HG03025 (cell line): ENCODE measurements at regions not wholly inside any gene's neighbourhood (a gene's known extent, or its start where the extent isn't known, plus 50 kb on each side); places are given as distances from the start of the nearest gene placed in this dataset.
"Not testable (repeated sequence)": the region's sequence is repeated elsewhere in the genome, so short reads cannot be mapped to it uniquely, and the experiment has no call there.

ENCODE experiments used
- ATAC-seq: cut with Tn5 transposase; IDR thresholded peaks from one replicate; pipeline ENCODE4 v1.9.1; 2021; ENCODE audit warnings: mild to moderate bottlenecking, moderate library complexity; ENCODE audit not compliant: unreplicated experiment, low FRiP score

DNA sequence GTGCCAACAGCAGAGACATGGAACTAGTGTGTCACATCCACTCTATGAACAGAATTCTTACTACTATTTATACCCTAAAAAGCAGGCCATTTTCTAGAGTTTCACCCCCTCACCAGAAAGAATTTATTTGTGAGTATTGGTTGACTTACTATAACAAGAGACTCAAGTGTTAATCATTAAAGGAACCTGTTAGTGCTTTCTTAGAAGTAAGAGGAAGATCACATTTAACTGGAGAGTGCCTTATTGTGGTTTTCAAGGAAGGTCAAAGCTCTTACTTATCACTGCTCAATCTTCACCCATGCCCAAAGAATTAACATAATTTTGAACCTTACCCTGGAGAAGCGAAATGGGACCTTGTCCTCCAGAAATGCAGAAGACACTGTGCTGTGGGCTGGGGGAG, 169.3 kb upstream of the PRSS1 start:
- ATAC-seq: no peak

DNA sequence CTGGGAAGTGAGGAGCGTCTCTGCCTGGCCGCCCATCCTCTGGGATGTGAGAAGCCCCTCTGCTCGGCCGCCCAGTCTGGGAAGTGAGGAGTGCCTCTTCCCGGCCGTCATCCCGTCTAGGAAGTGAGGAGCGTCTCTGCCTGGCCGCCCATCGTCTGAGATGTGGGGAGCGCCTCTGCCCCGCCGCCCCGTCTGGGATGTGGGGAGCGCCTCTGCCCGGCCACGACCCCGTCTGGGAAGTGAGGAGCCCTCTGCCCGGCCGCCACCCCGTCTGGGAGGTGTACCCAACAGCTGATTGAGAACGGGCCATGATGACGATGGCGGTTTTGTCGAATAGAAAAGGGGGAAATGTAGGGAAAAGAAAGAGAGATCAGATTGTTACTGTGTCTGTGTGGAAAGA, 173.9 kb upstream of the PRSS1 start:
- ATAC-seq: not testable (repeated sequence)

DNA sequence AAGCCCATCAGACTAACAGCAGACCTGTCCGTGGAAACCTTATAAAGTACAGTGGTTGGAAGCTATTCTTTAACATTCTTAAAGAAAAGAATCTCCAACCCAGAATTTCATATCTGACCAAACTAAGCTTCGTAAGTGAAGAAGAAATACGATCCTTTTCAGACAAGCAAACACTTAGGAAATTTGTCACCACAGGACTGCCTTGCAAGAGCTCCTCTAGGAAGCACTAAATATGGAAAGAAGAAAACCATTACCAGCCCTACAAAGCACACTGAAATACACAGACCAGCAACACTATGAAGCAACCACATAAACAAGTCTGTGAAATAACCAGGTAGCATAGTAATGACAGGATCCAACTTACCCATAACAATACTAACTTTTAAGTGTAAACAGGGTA, 177.7 kb upstream of the PRSS1 start:
- ATAC-seq: no peak

- ATAC-seq: no peak
Observed at GRCh38 chr7:142569851-142570250, 179.4 kb upstream of the PRSS1 start.

GRCh38 chr7:142568435-142569097, 180.7 kb upstream of the PRSS1 start:
- ATAC-seq: no peak

GRCh38 chr7:142567201-142568075, 181.8 kb upstream of the PRSS1 start:
- ATAC-seq: no peak

DNA sequence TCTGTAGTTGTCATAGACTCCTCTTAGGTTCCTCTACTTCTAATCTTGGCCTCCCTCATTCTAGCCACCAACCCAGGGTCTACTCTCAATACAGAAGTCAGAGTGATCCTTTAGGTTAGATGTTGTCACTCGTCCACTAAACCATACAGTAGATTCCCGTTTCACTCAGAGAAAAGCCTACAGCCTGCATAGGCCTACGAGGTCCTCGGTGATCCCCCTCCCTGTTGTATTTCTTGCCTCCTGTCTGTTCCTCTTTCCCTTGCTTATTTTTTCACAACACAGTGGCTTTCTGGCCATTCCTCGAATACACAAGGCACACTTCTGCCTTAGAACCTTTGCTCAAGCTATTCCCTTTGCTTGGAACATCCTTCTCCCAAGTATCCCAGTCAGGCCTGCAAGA, 183.0 kb upstream of the PRSS1 start:
- ATAC-seq: no peak

DNA sequence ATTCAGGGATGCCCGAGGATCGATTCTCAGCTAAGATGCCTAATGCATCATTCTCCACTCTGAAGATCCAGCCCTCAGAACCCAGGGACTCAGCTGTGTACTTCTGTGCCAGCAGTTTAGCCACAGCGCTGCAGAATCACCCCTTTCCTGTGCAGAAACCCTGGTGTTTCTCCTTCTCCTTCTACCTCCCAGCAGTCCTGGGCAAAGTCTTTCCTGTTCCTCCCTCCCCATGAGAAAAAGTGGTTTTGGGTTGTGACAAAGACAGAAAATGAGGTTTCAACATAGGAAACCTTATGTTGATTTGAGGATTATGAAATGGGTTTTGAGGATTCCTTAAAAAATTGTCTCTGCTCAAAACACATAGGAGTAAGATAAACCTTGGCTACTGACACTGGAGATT, 185.1 kb upstream of the PRSS1 start:
- not testable (repeated sequence) for ATAC-seq

DNA sequence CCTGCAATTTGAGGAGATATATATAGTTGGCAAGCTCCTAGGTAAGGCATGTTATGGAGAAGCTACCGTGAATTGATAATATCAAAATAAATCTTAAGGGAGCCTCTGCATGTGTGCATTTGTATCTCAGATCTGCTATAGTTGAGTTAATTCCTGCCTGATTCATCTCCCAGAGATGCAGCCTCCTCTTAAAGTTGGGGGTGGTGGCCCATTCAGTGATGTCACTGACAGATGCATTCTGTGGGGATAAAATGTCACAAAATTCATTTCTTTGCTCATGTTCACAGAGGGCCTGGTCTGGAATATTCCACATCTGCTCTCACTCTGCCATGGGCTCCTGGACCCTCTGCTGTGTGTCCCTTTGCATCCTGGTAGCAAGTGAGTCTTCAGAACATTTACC, 185.8 kb upstream of the PRSS1 start:
- no peak for ATAC-seq

DNA sequence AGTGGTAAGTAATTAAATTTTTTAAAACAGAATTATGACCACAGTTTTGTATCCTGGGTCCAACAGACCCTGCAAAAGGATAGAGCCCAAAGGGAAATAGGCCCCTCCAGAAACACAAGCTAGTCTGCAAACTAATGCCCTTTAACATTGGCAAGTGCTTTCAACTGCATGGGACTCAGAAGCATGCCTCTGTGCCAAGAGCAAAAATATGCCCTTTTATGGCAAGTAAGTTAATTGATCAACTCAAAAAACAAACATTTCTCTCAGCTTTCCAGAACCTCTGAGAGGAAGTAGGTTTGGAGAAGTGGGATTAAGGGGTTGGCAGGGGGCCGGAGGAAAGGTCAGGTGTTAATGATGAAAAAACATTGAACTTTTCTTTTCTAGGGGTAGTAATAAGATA, 186.6 kb upstream of the PRSS1 start:
- no peak for ATAC-seq

DNA sequence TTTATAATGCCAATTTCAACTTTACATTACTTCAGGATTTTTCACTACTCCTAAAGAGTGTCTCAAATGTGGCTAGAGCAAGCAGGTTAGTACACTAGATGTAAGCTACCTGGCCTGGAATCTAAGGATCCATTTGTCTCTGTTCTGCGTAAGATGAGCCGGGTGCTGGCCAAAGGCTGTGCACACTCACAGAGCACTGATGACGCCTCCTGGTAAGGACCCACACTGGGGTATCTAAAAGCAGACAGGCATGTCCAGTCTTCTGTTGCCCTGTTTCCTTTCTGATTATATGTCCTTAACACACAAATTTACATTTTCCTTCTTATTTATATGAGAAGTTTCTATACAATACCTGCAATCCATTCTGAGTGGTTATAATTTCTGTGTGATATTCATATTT, 187.9 kb upstream of the PRSS1 start:
- ATAC-seq: not testable (repeated sequence)

DNA sequence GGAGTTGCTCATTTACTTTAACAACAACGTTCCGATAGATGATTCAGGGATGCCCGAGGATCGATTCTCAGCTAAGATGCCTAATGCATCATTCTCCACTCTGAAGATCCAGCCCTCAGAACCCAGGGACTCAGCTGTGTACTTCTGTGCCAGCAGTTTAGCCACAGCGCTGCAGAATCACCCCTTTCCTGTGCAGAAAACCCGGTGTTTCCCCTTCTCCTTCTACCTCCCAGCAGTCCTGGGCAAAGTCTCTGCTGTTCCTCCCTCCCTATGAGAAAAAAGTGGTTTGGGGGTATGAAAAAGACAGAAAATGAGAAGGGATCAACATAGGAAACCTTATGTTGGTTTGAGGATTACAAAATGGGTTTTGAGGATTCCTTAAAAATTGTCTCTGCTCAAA, 188.5 kb upstream of the PRSS1 start:
- ATAC-seq: not testable (repeated sequence)

GRCh38 chr7:142560166-142560565, 189.1 kb upstream of the PRSS1 start:
- ATAC-seq: no peak

DNA sequence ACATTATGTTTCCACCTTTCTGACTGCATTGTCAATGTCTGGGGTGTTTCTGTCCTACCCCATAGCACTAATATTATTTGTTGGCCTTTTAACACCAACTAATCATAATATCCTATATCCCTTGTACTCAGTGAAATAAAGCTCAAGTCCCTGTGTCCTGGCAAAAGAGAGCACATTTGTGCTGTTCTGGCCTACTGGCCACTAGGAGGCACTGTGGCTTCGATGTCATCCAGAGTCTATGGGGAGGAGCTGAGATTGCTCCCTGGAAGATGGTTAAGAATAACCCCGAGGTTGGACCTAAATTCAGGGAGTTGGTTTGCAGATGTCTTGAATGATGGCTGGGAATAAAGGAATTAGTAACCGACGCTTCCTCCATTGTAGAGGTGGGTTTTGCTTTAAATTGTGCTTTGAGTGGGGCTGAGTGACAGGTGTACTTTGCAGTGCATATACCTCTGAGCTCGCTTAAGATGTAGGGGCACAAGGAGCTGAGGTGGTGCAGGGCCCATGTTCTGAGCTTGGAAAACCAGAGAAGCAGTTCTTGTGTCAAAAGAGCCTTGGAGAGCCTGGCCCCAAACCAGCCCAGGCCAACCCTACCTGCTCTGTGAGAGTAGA, 191.2 kb upstream of the PRSS1 start:
- ATAC-seq: peak; percentile 79

GRCh38 chr7:142556740-142557139, 192.5 kb upstream of the PRSS1 start:
- ATAC-seq: no peak

DNA sequence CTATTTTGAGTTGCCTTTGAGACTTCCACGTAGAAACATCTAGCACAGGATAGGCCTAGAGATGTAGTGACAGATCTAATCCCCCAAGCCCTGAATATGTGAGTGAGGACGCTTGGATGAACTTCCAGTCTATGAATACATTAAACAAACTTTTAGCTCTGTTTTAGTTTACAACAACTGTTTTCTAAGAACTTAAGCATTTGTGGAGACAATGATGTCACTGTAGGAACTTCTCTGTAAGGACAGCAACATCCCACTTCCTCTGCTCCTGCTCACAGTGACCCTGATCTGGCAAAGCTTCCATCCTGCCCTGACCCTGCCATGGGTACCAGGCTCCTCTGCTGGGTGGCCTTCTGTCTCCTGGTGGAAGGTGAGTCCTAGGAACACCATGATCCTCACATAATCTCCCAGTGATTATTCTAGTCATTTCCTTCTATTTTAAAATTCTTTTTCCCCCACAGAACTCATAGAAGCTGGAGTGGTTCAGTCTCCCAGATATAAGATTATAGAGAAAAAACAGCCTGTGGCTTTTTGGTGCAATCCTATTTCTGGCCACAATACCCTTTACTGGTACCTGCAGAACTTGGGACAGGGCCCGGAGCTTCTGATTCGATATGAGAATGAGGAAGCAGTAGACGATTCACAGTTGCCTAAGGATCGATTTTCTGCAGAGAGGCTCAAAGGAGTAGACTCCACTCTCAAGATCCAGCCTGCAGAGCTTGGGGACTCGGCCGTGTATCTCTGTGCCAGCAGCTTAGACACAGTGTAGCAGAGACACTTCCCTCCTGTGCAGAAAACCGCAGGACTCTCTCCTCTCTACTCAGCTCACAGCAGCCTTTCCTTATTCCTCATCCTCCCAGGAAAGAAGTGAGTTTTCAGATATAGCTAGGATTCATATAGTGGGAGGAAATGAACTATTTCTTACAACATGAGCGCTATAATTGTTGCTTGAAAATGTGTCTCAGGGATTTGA, 194.4 kb upstream of the PRSS1 start:
- ATAC-seq: no peak

DNA sequence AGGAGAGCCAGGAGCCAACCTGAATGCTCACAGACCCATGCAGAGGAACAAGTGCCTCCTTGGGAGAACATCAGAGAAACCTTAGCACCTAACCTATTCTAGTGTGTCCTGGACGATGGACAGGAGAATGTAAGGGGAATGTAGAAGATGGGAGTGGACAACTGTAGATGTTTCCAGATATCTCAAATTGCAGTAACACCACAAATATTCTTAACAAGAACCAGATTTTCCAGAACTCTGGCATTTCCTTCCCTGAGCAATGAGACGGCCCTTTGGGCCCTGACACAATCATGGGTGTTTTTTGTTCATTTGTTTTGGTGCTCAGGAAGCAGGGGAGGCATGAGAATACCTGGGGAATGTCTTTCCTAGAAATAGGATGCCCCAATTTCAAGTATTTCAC, 196.1 kb upstream of the PRSS1 start:
- no peak for ATAC-seq

DNA sequence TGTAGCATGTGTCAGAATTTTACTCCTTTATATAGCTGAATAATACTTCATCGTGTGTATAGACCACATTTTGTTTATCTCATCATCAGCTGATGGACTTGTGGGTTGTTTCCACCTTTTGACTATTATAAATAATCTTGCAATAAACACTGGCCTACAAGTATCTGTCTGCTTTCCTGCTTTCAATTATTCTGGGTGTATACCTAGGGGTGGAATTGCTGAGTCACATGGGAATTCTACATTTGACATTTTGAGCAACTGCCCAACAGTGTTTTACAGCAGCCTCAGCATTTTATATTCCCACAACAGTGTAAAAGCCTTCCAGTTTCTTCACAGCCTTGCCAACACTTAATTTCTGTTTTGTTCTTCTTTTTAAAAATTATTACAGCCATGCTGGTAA, 200.3 kb upstream of the PRSS1 start:
- no peak for ATAC-seq

DNA sequence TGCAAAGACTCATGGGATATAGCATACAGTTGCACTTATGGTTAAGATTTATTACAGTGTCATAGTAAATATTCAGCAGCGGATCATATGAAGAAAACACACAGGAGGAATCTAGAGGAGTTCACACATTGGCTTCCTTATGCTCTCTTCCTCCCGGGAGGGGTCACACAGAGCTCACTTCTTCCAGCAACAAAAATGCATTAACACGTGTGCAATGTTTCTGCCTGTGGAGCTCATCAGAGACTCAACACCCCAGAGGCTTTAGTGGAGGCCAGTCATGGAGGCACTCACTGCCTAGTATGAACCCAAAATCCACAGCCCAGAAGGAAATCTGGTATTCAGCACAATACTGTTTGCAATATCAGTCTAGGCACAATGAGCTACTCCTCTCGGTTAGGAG, 202.8 kb upstream of the PRSS1 start:
- ATAC-seq: no peak

- no peak for ATAC-seq
Observed at GRCh38 chr7:142542942-142543341, 206.3 kb upstream of the PRSS1 start.
